NCI-H524 treated with DMSO at 0.1 percent for 48 hours (cell line): ENCODE measurements at regions not wholly inside any gene's neighbourhood (a gene's known extent, or its start where the extent isn't known, plus 50 kb on each side); places are given as distances from the start of the nearest gene placed in this dataset.

Experiments
- DNase-seq: peaks from one replicate; lab custom pipeline; 2025; lab: John Stamatoyannopoulos, UW

- DNase-seq, result no peak
Measured at GRCh38 chr4:11919316-11919715, 490.6 kb upstream of the HS3ST1 start.

GRCh38 chr4:11914406-11914805, 485.7 kb upstream of the HS3ST1 start:
- no peak for DNase-seq

GRCh38 chr4:11912886-11913285, 484.2 kb upstream of the HS3ST1 start:
- DNase-seq, result no peak

GRCh38 chr4:11910812-11911211, 482.1 kb upstream of the HS3ST1 start:
- DNase-seq, result no peak

GRCh38 chr4:11908712-11909111, 480.0 kb upstream of the HS3ST1 start:
- no peak for DNase-seq

GRCh38 chr4:11908205-11908604, 479.5 kb upstream of the HS3ST1 start:
- DNase-seq, result no peak

GRCh38 chr4:11904846-11905739, 476.4 kb upstream of the HS3ST1 start:
- no peak for DNase-seq

GRCh38 chr4:11904117-11904535, 475.4 kb upstream of the HS3ST1 start:
- DNase-seq, result no peak

GRCh38 chr4:11901089-11901488, 472.4 kb upstream of the HS3ST1 start:
- DNase-seq, result no peak

GRCh38 chr4:11900359-11900758, 471.7 kb upstream of the HS3ST1 start:
- DNase-seq, result no peak

- no peak for DNase-seq
Measured at GRCh38 chr4:11898796-11899195, 470.1 kb upstream of the HS3ST1 start.

- DNase-seq, result no peak
Measured at GRCh38 chr4:11895766-11896165, 467.1 kb upstream of the HS3ST1 start.

- DNase-seq, result no peak
Measured at GRCh38 chr4:11894977-11895376, 466.3 kb upstream of the HS3ST1 start.

- DNase-seq, result no peak
Measured at GRCh38 chr4:11894221-11894620, 465.5 kb upstream of the HS3ST1 start.

GRCh38 chr4:11889099-11889498, 460.4 kb upstream of the HS3ST1 start:
- DNase-seq, result no peak

GRCh38 chr4:11881947-11882346, 453.3 kb upstream of the HS3ST1 start:
- DNase-seq, result no peak

- no peak for DNase-seq
Measured at GRCh38 chr4:11881364-11881763, 452.7 kb upstream of the HS3ST1 start.

- DNase-seq, result no peak
Measured at GRCh38 chr4:11878241-11878640, 449.5 kb upstream of the HS3ST1 start.

GRCh38 chr4:11876104-11876503, 447.4 kb upstream of the HS3ST1 start:
- no peak for DNase-seq

- DNase-seq, result no peak
Measured at GRCh38 chr4:11869191-11869870, 440.6 kb upstream of the HS3ST1 start.

- DNase-seq, result no peak
Measured at GRCh38 chr4:11866391-11866790, 437.7 kb upstream of the HS3ST1 start.

- no peak for DNase-seq
Measured at GRCh38 chr4:11860996-11861395, 432.3 kb upstream of the HS3ST1 start.

GRCh38 chr4:11857881-11858280, 429.2 kb upstream of the HS3ST1 start:
- no peak for DNase-seq
